Lung (tissue), 11 donors: ENCODE measurements at regions not wholly inside any gene's neighbourhood (a gene's known extent, or its start where the extent isn't known, plus 50 kb on each side); places are given as distances from the start of the nearest gene placed in this dataset.

ENCODE experiments used
- ATAC-seq: fragments of 200-7000 bp; cut with Tn5 transposase; one replicate; pipeline ENCODE4 v1.9.1; 2020; ENCODE audit warnings: moderate number of reproducible peaks; ENCODE audit not compliant: insufficient read depth, low FRiP score
- DNase-seq, 3 donors: peaks; one replicate each; pipeline ENCODE4 v3.0.0-alpha.2; 2013 to 2017
- H3K27ac ChIP-seq, 2 donors: one replicate each; pipeline ENCODE4 v1.5.1; 2013; ENCODE audit warnings: mild to moderate bottlenecking in 2 of 2, moderate library complexity in 2 of 2, control low read depth in 1 of 2, inconsistent platforms in 1 of 2, low read depth in 1 of 2, low read length in 1 of 2
- H3K27me3 ChIP-seq, 3 donors: one replicate each; pipeline ENCODE4 v1.5.1; 2013; ENCODE audit warnings: low read length in 2 of 3; ENCODE audit not compliant: control insufficient read depth in 3 of 3, insufficient read depth in 3 of 3
- H3K36me3 ChIP-seq, 4 donors: one replicate each; pipeline ENCODE4 v1.5.1; 2013; ENCODE audit warnings: low read length in 4 of 4, mild to moderate bottlenecking in 1 of 4, moderate library complexity in 1 of 4; ENCODE audit not compliant: control insufficient read depth in 4 of 4, insufficient read depth in 4 of 4
- H3K4me1 ChIP-seq, 5 donors: one replicate each; pipeline ENCODE4 v1.5.1; 2013; ENCODE audit warnings: low read length in 5 of 5, mild to moderate bottlenecking in 2 of 5, moderate library complexity in 1 of 5; ENCODE audit not compliant: control insufficient read depth in 5 of 5, insufficient read depth in 5 of 5
- H3K4me3 ChIP-seq: one replicate; pipeline ENCODE4 v1.5.1; 2013; ENCODE audit warnings: mild to moderate bottlenecking, control low read depth, moderate library complexity
- H3K9ac ChIP-seq, 2 donors: one replicate each; pipeline ENCODE4 v1.5.1; 2013; ENCODE audit warnings: low read length in 2 of 2, control low read depth in 1 of 2; ENCODE audit not compliant: insufficient read depth in 1 of 2
- H3K9me3 ChIP-seq, 4 donors: one replicate each; pipeline ENCODE4 v1.5.1; 2013; ENCODE audit warnings: low read length in 3 of 4, mild to moderate bottlenecking in 1 of 4, moderate library complexity in 1 of 4; ENCODE audit not compliant: control insufficient read depth in 4 of 4, insufficient read depth in 3 of 4
- WGBS, 2 donors: extraction: QIAGEN DNeasy Blood & Tissue Kit; methylation state at CpG; one replicate each; pipeline ENCODE4 v1.1.7; 2013; 5-methylcytosine and 5-hydroxymethylcytosine counted together
- TF ChIP-seq, protein P1 (sequence below): IDR thresholded peaks from 2 replicates; pipeline ENCODE4 v1.5.1; 2012; ENCODE audit warnings: mild to moderate bottlenecking; ENCODE audit errors: control extremely low read depth, extremely low read depth
- donor health status: control.
- donor health status: control.
- donor health status: Bipolar disorder and iron deficiency.
- donor health status: healthy.
- donor health status: DM: yes; HTN: yes; CAD: no.

GRCh38 chr1:200238311-200238710 is 171.5 kb downstream of the ZNF281 start:
- 93 to 97% methylated on average over 3 of the region's 3 CpGs for WGBS, 2 donors

GRCh38 chr1:200237066-200237465 is 172.8 kb downstream of the ZNF281 start:
- no peak overlapping the region for H3K9ac ChIP-seq
- 95 to 97% methylated on average over 5 of the region's 5 CpGs for WGBS, 2 donors

More at GRCh38 chr1:200238311-200238710, 171.5 kb downstream of the ZNF281 start:
- Histone ChIP-seq H3K9me3 (no peaks in the 10 kb centered on the region), H3K4me3 (no peak overlapping the region), H3K36me3 (no peaks in the 10 kb centered on the region), H3K27me3 (no peaks in the 10 kb centered on the region), H3K9ac (no peak overlapping the region), H3K4me1 (peaks cover 0 to 29% (median 3%) of the 10 kb centered on the region in 5 donors), H3K27ac (no peak overlapping the region)
- ATAC-seq = no peak
- TF ChIP-seq, protein P1, sequence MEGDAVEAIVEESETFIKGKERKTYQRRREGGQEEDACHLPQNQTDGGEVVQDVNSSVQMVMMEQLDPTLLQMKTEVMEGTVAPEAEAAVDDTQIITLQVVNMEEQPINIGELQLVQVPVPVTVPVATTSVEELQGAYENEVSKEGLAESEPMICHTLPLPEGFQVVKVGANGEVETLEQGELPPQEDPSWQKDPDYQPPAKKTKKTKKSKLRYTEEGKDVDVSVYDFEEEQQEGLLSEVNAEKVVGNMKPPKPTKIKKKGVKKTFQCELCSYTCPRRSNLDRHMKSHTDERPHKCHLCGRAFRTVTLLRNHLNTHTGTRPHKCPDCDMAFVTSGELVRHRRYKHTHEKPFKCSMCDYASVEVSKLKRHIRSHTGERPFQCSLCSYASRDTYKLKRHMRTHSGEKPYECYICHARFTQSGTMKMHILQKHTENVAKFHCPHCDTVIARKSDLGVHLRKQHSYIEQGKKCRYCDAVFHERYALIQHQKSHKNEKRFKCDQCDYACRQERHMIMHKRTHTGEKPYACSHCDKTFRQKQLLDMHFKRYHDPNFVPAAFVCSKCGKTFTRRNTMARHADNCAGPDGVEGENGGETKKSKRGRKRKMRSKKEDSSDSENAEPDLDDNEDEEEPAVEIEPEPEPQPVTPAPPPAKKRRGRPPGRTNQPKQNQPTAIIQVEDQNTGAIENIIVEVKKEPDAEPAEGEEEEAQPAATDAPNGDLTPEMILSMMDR = no peak
- no peak for DNase-seq

DNA sequence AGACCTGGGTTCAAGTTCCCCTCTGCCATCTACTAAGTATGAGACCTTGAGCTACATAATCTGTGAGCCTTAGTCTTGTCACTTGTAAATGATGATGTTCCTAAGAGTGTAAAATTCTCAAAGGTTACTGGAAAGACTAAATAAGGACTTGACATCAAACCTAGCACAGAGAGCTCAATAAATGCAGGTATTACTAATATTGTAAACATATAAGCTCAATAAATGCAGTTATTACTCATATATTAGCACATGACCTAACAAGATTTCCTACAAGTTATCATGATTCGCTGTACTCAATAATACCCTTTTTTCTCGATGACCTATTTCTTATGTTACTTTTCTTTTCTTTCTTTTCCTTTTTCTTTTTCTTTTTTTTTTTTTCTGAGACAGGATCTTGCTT is 174.9 kb downstream of the ZNF281 start:
- no peak overlapping the region for H3K27ac ChIP-seq

More at GRCh38 chr1:200237066-200237465, 172.8 kb downstream of the ZNF281 start:
- ATAC-seq = no peak
- TF ChIP-seq, protein P1 = no peak
- Histone ChIP-seq H3K4me1 (peaks cover 0 to 20% (median 1%) of the 10 kb centered on the region in 5 donors), H3K4me3 (no peak overlapping the region), H3K9me3 (no peaks in the 10 kb centered on the region), H3K27ac (no peak overlapping the region), H3K27me3 (no peaks in the 10 kb centered on the region), H3K36me3 (no peaks in the 10 kb centered on the region)
- DNase-seq = no peak

More for the DNA sequence above, 174.9 kb downstream of the ZNF281 start:
- TF ChIP-seq, protein P1 = no peak
- Histone ChIP-seq H3K9me3 (no peaks in the 10 kb centered on the region), H3K4me1 (peaks cover 0 to 4% (median 0%) of the 10 kb centered on the region in 5 donors), H3K4me3 (no peak overlapping the region), H3K36me3 (no peaks in the 10 kb centered on the region), H3K9ac (no peak overlapping the region), H3K27me3 (no peaks in the 10 kb centered on the region)
- DNase-seq = no peak
- no peak for ATAC-seq
- 96% methylated on average over 2 of the region's 2 CpGs for WGBS, 2 donors
